Neuron (in vitro differentiated cells): ENCODE measurements at regions not wholly inside any gene's neighbourhood (a gene's known extent, or its start where the extent isn't known, plus 50 kb on each side); places are given as distances from the start of the nearest gene placed in this dataset.

Source experiments
- H2AFZ ChIP-seq: one replicate; pipeline ENCODE4 v1.6.1; 2013; ENCODE audit warnings: low read depth, mild to moderate bottlenecking, inconsistent platforms, low read length, moderate library complexity
- H3K27me3 ChIP-seq: one replicate; pipeline ENCODE4 v1.6.1; 2013; ENCODE audit warnings: low read length; ENCODE audit not compliant: insufficient read depth
- H3K36me3 ChIP-seq: one replicate; pipeline ENCODE4 v1.6.1; 2013; ENCODE audit warnings: low read length; ENCODE audit not compliant: insufficient read depth
- H3K4me1 ChIP-seq: one replicate; pipeline ENCODE4 v1.6.1; 2013; ENCODE audit warnings: low read length; ENCODE audit not compliant: insufficient read depth
- H3K4me3 ChIP-seq: 2 replicates; pipeline ENCODE4 v1.5.1; 2013; ENCODE audit warnings: mild to moderate bottlenecking, low read length, moderate library complexity
- H3K9me3 ChIP-seq: one replicate; pipeline ENCODE4 v1.6.1; 2013; ENCODE audit warnings: low read length

GRCh38 chr4:100803751-100804150 lies 285.9 kb upstream of the EMCN start:
- Histone ChIP-seq H2AFZ (no peak overlapping the region), H3K9me3 (no peaks in the 10 kb centered on the region), H3K4me3 (no peak overlapping the region), H3K36me3 (no peaks in the 10 kb centered on the region), H3K27me3 (no peaks in the 10 kb centered on the region), H3K4me1 (no peaks in the 10 kb centered on the region)

GRCh38 chr4:100799761-100800539 lies 282.1 kb upstream of the EMCN start:
- no peaks in the 10 kb centered on the region for H3K27me3 ChIP-seq
- no peak overlapping the region for H2AFZ ChIP-seq
- no peaks in the 10 kb centered on the region for H3K4me1 ChIP-seq
- H3K9me3 ChIP-seq: no peaks in the 10 kb centered on the region
- no peaks in the 10 kb centered on the region for H3K36me3 ChIP-seq
- no peak overlapping the region for H3K4me3 ChIP-seq

GRCh38 chr4:100797791-100798190 lies 280.0 kb upstream of the EMCN start:
- H2AFZ ChIP-seq: no peak overlapping the region
- no peaks in the 10 kb centered on the region for H3K36me3 ChIP-seq
- no peak overlapping the region for H3K4me3 ChIP-seq
- no peaks in the 10 kb centered on the region for H3K4me1 ChIP-seq
- H3K9me3 ChIP-seq: no peaks in the 10 kb centered on the region
- no peaks in the 10 kb centered on the region for H3K27me3 ChIP-seq

- no peaks in the 10 kb centered on the region for H3K4me1 ChIP-seq
These were observed 279.5 kb upstream of the EMCN start for GRCh38 chr4:100797356-100797755.

GRCh38 chr4:100796332-100796731 lies 278.5 kb upstream of the EMCN start:
- H3K36me3 ChIP-seq: no peaks in the 10 kb centered on the region
- no peaks in the 10 kb centered on the region for H3K9me3 ChIP-seq
- H3K4me1 ChIP-seq: peaks cover under 1% of the 10 kb centered on the region
- H2AFZ ChIP-seq: no peak overlapping the region
- no peaks in the 10 kb centered on the region for H3K27me3 ChIP-seq
- H3K4me3 ChIP-seq: no peak overlapping the region

More at GRCh38 chr4:100797356-100797755, 279.5 kb upstream of the EMCN start:
- H3K9me3 ChIP-seq: no peaks in the 10 kb centered on the region
- H3K27me3 ChIP-seq: no peaks in the 10 kb centered on the region
- no peaks in the 10 kb centered on the region for H3K36me3 ChIP-seq
- H3K4me3 ChIP-seq: no peak overlapping the region
- H2AFZ ChIP-seq: no peak overlapping the region

GRCh38 chr4:100795581-100795980 lies 277.8 kb upstream of the EMCN start:
- Histone ChIP-seq H3K9me3 (no peaks in the 10 kb centered on the region), H3K36me3 (no peaks in the 10 kb centered on the region), H2AFZ (no peak overlapping the region), H3K4me1 (peaks cover 8% of the 10 kb centered on the region), H3K27me3 (no peaks in the 10 kb centered on the region), H3K4me3 (no peak overlapping the region)

- Histone ChIP-seq H3K4me3 (no peak overlapping the region), H3K27me3 (no peaks in the 10 kb centered on the region), H3K9me3 (no peaks in the 10 kb centered on the region), H3K36me3 (no peaks in the 10 kb centered on the region), H3K4me1 (peaks cover 11% of the 10 kb centered on the region), H2AFZ (no peak overlapping the region)
These were observed 273.2 kb upstream of the EMCN start for GRCh38 chr4:100790836-100791615.

- no peaks in the 10 kb centered on the region for H3K27me3 ChIP-seq
- peaks cover 11% of the 10 kb centered on the region for H3K4me1 ChIP-seq
- H3K9me3 ChIP-seq: no peaks in the 10 kb centered on the region
- H2AFZ ChIP-seq: no peak overlapping the region
- no peaks in the 10 kb centered on the region for H3K36me3 ChIP-seq
- no peak overlapping the region for H3K4me3 ChIP-seq
These were observed 272.2 kb upstream of the EMCN start for GRCh38 chr4:100789991-100790390.

GRCh38 chr4:100786481-100786880 lies 268.7 kb upstream of the EMCN start:
- no peaks in the 10 kb centered on the region for H3K36me3 ChIP-seq
- H3K27me3 ChIP-seq: no peaks in the 10 kb centered on the region
- no peak overlapping the region for H3K4me3 ChIP-seq
- H3K4me1 ChIP-seq: peaks cover 11% of the 10 kb centered on the region
- H3K9me3 ChIP-seq: no peaks in the 10 kb centered on the region
- H2AFZ ChIP-seq: no peak overlapping the region

GRCh38 chr4:100782356-100782755 lies 264.5 kb upstream of the EMCN start:
- Histone ChIP-seq H3K4me3 (no peak overlapping the region), H2AFZ (no peak overlapping the region), H3K9me3 (peaks cover 3% of the 10 kb centered on the region), H3K4me1 (no peaks in the 10 kb centered on the region), H3K27me3 (no peaks in the 10 kb centered on the region), H3K36me3 (no peaks in the 10 kb centered on the region)

GRCh38 chr4:100781435-100781834 lies 263.6 kb upstream of the EMCN start:
- no peaks in the 10 kb centered on the region for H3K27me3 ChIP-seq
- no peaks in the 10 kb centered on the region for H3K4me1 ChIP-seq
- H3K36me3 ChIP-seq: no peaks in the 10 kb centered on the region
- no peak overlapping the region for H2AFZ ChIP-seq
- peaks cover 3% of the 10 kb centered on the region for H3K9me3 ChIP-seq
- H3K4me3 ChIP-seq: no peak overlapping the region

GRCh38 chr4:100780126-100780525 lies 262.3 kb upstream of the EMCN start:
- H3K4me1 ChIP-seq: no peaks in the 10 kb centered on the region
- no peak overlapping the region for H3K4me3 ChIP-seq
- no peaks in the 10 kb centered on the region for H3K36me3 ChIP-seq
- H3K27me3 ChIP-seq: no peaks in the 10 kb centered on the region
- no peak overlapping the region for H2AFZ ChIP-seq
- H3K9me3 ChIP-seq: peaks cover 3% of the 10 kb centered on the region

GRCh38 chr4:100778431-100778830 lies 260.6 kb upstream of the EMCN start:
- Histone ChIP-seq H3K9me3 (peaks cover 3% of the 10 kb centered on the region), H2AFZ (no peak overlapping the region), H3K4me3 (no peak overlapping the region), H3K27me3 (no peaks in the 10 kb centered on the region), H3K4me1 (no peaks in the 10 kb centered on the region), H3K36me3 (no peaks in the 10 kb centered on the region)
